Suprapubic skin (tissue), 4 donors: ENCODE measurements at regions not wholly inside any gene's neighbourhood (a gene's known extent, or its start where the extent isn't known, plus 50 kb on each side); places are given as distances from the start of the nearest gene placed in this dataset.

ENCODE experiments used
- CTCF ChIP-seq, 2 donors: fragments of 200-600 bp in 1 of 2; fragments of 450-650 bp in 1 of 2; sonication (generic) in 1 of 2; IDR thresholded peaks; one replicate each; pipeline ENCODE4 v1.5.1; 2016 to 2019; ENCODE audit warnings: antibody characterized with exemption in 2 of 2, mild to moderate bottlenecking in 1 of 2, moderate library complexity in 1 of 2
- EP300 ChIP-seq: sonication (generic); formaldehyde crosslinking; IDR thresholded peaks from one replicate; pipeline ENCODE4 v1.6.1; 2017; ENCODE audit warnings: antibody characterized with exemption
- POLR2A ChIP-seq, 2 donors: fragments of 450-650 bp; IDR thresholded peaks; one replicate each; pipeline ENCODE4 v1.6.1; 2017; ENCODE audit warnings: antibody characterized with exemption in 2 of 2, mild to moderate bottlenecking in 2 of 2, moderate library complexity in 2 of 2
- POLR2AphosphoS5 ChIP-seq, 3 donors: sonication (generic); formaldehyde crosslinking; IDR thresholded peaks; one replicate each; pipeline ENCODE4 v1.6.1; 2017; ENCODE audit warnings: antibody characterized with exemption in 3 of 3

- no peak for TF ChIP-seq CTCF (IDR thresholded peaks at IDR 0.05)
- no peak for TF ChIP-seq POLR2A (IDR thresholded peaks at IDR 0.05)
- TF ChIP-seq EP300: no peak
- no peak for TF ChIP-seq POLR2AphosphoS5 (IDR thresholded peaks at IDR 0.05)
These were observed 105.2 kb downstream of the OR2B2 start for GRCh38 chr6:27806981-27807440.
